ENCODE measurements at regions not wholly inside any gene's neighbourhood (a gene's known extent, or its start where the extent isn't known, plus 50 kb on each side); places are given as distances from the start of the nearest gene placed in this dataset.
"Not testable (repeated sequence)": the region's sequence is repeated elsewhere in the genome, so short reads cannot be mapped to it uniquely, and the experiment has no call there.

DNA sequence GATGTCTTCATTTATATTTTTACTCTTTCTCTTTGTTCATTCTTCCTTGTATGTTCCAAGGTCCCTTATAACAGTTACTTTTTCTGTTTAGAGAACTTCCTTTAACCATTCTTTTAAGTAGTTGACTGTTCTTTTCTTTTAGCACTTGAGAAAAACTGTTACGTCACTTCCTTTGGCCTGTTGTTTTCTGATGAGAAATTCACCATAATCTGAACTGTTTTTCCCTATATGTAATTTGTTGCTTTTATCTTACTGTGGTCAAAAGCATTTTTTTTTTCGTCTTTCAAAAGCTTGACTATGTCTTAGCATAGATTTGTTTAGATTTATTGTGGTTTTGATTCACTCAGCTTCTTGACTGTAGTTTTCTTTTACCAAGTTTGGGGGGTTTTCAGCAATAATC is 1660.3 kb upstream of the PCDH10 start:
- H3K9me3 ChIP-seq = no peaks in the 10 kb centered on the region
- no peak overlapping the region for H3K4me3 ChIP-seq
- no peak overlapping the region for H3K27ac ChIP-seq
- intact Hi-C loops (cut with DNase I; ENCODE audit: low total_unique reads) = no loop called here
- no peaks in the 10 kb centered on the region for H3K36me3 ChIP-seq
- no peak for TF ChIP-seq CTCF (IDR thresholded peaks at IDR 0.05)
- DNase-seq = no peak
- H3K4me1 ChIP-seq = no peaks in the 10 kb centered on the region
- H3K27me3 ChIP-seq = no peaks in the 10 kb centered on the region

- H3K36me3 ChIP-seq; H3K27me3 ChIP-seq; H3K4me1 ChIP-seq; DNase-seq; H3K27ac ChIP-seq; H3K9me3 ChIP-seq; H3K4me3 ChIP-seq; intact Hi-C loops (cut with DNase I; ENCODE audit: low total_unique reads): not testable (repeated sequence)
Observed at GRCh38 chr4:131496211-131496610, 1652.9 kb upstream of the PCDH10 start.

GRCh38 chr4:131499141-131499873 is 1649.8 kb upstream of the PCDH10 start:
- DNase-seq = no peak
- intact Hi-C loops (cut with DNase I; ENCODE audit: low total_unique reads) = no loop called here
- Histone ChIP-seq H3K27ac (no peak overlapping the region), H3K4me3 (no peak overlapping the region), H3K27me3 (no peaks in the 10 kb centered on the region), H3K36me3 (no peaks in the 10 kb centered on the region), H3K9me3 (no peaks in the 10 kb centered on the region), H3K4me1 (no peaks in the 10 kb centered on the region)
- TF ChIP-seq CTCF (IDR thresholded peaks at IDR 0.05) = no peak

DNA sequence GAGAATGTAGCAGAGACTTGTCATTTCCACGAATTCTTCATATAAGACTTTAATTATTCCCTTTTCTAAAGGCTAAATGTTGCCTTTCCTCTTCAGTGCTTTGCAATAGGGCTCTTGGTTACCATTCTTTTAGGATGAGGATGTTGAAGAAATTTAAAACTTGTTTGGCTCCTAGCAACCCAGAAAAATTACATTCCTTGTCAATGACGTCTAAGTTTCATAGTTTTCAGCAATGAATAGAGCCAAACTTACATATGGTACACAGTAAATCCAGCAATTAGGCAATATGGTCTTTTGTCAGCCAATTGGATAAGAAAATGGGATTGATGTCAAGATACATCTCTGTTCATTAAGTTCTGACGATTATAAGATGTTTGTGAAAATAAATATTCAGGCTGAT is 1639.6 kb upstream of the PCDH10 start:
- no peaks in the 10 kb centered on the region for H3K4me1 ChIP-seq
- DNase-seq = no peak
- no peak overlapping the region for H3K4me3 ChIP-seq
- no peaks in the 10 kb centered on the region for H3K27me3 ChIP-seq
- TF ChIP-seq CTCF (IDR thresholded peaks at IDR 0.05) = no peak
- no peak overlapping the region for H3K27ac ChIP-seq
- no peaks in the 10 kb centered on the region for H3K36me3 ChIP-seq
- intact Hi-C loops (cut with DNase I; ENCODE audit: low total_unique reads) = no loop called here
- H3K9me3 ChIP-seq = no peaks in the 10 kb centered on the region

- Histone ChIP-seq H3K36me3 (no peaks in the 10 kb centered on the region), H3K27me3 (no peaks in the 10 kb centered on the region), H3K27ac (no peak overlapping the region), H3K9me3 (no peaks in the 10 kb centered on the region), H3K4me1 (no peaks in the 10 kb centered on the region), H3K4me3 (no peak overlapping the region)
- TF ChIP-seq CTCF (IDR thresholded peaks at IDR 0.05) = no peak
- DNase-seq = no peak
- intact Hi-C loops (cut with DNase I; ENCODE audit: low total_unique reads) = no loop called here
Observed at GRCh38 chr4:131526686-131527085, 1622.4 kb upstream of the PCDH10 start.

GRCh38 chr4:131531087-131531486 is 1618.0 kb upstream of the PCDH10 start:
- intact Hi-C loops (cut with DNase I; ENCODE audit: low total_unique reads) = no loop called here
- Histone ChIP-seq H3K27ac (no peak overlapping the region), H3K4me3 (no peak overlapping the region), H3K36me3 (no peaks in the 10 kb centered on the region), H3K4me1 (no peaks in the 10 kb centered on the region), H3K27me3 (no peaks in the 10 kb centered on the region), H3K9me3 (no peaks in the 10 kb centered on the region)
- DNase-seq = no peak
- no peak for TF ChIP-seq CTCF (IDR thresholded peaks at IDR 0.05)
